Esophagus muscularis mucosa (tissue), 3 donors: ENCODE measurements at regions not wholly inside any gene's neighbourhood (a gene's known extent, or its start where the extent isn't known, plus 50 kb on each side); places are given as distances from the start of the nearest gene placed in this dataset.

Source experiments
- CTCF ChIP-seq, 3 experiments: fragments of 200-600 bp in 2 of 3; fragments of 450-650 bp in 1 of 3; sonication (generic) in 2 of 3; IDR thresholded peaks; one replicate each; pipeline ENCODE4 v1.5.1; 2017 to 2019; ENCODE audit warnings: antibody characterized with exemption in 3 of 3, mild to moderate bottlenecking in 2 of 3, moderate library complexity in 1 of 3
- EP300 ChIP-seq: sonication (generic); formaldehyde crosslinking; IDR thresholded peaks from one replicate; pipeline ENCODE4 v1.6.1; 2017; ENCODE audit warnings: antibody characterized with exemption

GRCh38 chr9:7478646-7479045 is 320.9 kb downstream of the DMAC1 start:
- TF ChIP-seq CTCF (IDR thresholded peaks at IDR 0.05) (no peak), EP300 (no peak)
